NCI-H1105 treated with DMSO at 0.1 percent for 48 hours (cell line): ENCODE measurements at regions not wholly inside any gene's neighbourhood (a gene's known extent, or its start where the extent isn't known, plus 50 kb on each side); places are given as distances from the start of the nearest gene placed in this dataset.
"Not testable (repeated sequence)": the region's sequence is repeated elsewhere in the genome, so short reads cannot be mapped to it uniquely, and the experiment has no call there.

ENCODE experiments used
- DNase-seq: peaks from one replicate; lab custom pipeline; 2025; lab: John Stamatoyannopoulos, UW

DNA sequence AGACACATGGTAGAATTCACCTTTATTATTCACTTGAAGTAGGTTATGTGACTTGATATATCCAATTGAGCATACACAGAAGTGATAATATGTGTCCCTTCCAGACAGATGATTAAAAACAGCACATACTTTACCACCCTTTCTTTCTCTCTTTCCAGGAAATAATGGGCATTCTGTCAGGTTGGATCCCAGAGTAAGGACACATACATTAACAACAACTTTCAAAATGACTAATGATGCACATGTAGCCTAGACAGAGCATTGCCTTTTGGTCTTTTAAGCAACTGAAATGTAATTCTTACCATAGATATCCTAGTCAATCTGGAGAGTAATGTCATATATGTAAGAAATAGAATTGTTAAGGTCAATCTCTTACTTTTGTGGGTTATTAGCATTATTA, 1748.7 kb downstream of the EFNA5 start:
- DNase-seq: no peak

GRCh38 chr5:105917189-105917588, 1753.5 kb downstream of the EFNA5 start:
- no peak for DNase-seq

- no peak for DNase-seq
Measured at GRCh38 chr5:105907016-105907415, 1763.7 kb downstream of the EFNA5 start.

- DNase-seq: no peak
Measured at GRCh38 chr5:105905392-105905791, 1765.3 kb downstream of the EFNA5 start.

- no peak for DNase-seq
Measured at GRCh38 chr5:105903069-105903468, 1767.7 kb downstream of the EFNA5 start.

DNA sequence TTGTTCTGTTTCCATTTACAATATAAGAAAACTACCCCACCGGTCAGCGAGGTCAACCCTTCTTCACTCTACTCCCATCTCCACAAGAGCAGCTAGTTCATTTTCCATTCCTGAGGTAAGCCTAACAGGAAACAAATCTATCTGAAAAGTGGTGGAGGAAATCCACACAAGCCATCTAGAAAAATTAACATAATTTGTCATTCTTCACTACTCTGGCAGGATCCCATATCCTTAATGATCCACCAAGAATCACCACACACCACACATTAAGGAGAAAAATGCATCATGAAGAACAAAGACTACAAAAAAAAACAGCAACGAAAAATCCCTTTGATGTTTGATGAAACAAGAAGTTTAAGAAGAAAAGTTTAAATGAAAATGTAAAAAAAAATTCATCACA, 1771.0 kb downstream of the EFNA5 start:
- DNase-seq: no peak

GRCh38 chr5:105898183-105898582, 1772.6 kb downstream of the EFNA5 start:
- DNase-seq: no peak

GRCh38 chr5:105885266-105885665, 1785.5 kb downstream of the EFNA5 start:
- no peak for DNase-seq

- DNase-seq: no peak
Measured at GRCh38 chr5:105882956-105883481, 1787.7 kb downstream of the EFNA5 start.

- no peak for DNase-seq
Measured at GRCh38 chr5:105878402-105878801, 1792.3 kb downstream of the EFNA5 start.

DNA sequence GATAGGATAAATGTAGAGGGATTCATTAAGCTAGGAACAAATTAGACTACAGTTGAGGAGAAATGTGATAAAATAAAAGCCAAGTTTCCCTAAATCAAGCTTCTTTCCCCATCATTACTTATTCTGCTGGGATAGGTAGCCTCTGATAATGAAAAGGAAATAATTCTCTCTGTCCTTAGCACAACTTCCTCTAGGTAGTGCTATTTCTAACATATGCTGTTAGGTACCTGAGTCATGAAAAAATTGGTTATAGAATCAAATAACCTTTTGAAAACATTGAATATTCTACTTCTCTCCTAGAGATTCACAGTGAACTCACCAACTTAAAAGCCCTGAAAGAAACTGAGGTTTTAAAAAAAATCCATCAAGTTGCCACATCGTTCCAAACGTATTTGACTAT, 1793.1 kb downstream of the EFNA5 start:
- DNase-seq: no peak

DNA sequence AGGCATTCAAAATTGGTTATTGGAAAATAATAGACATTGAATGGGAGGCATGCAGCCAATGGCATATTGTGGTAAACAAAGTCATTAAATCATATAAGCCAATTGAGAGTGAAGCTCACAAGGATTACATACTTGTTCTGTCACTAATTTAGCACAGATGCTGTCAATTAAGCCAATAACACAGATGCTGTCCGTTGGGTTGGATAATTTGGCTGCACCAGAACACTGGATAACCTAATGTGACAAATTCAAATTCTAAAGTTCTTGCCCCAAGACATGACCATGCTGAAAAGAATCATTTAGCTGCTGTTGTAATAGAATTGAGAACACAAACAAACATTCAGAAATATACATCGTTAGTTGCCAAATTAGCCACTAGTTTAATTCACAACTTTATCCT, 1796.4 kb downstream of the EFNA5 start:
- DNase-seq: no peak

DNA sequence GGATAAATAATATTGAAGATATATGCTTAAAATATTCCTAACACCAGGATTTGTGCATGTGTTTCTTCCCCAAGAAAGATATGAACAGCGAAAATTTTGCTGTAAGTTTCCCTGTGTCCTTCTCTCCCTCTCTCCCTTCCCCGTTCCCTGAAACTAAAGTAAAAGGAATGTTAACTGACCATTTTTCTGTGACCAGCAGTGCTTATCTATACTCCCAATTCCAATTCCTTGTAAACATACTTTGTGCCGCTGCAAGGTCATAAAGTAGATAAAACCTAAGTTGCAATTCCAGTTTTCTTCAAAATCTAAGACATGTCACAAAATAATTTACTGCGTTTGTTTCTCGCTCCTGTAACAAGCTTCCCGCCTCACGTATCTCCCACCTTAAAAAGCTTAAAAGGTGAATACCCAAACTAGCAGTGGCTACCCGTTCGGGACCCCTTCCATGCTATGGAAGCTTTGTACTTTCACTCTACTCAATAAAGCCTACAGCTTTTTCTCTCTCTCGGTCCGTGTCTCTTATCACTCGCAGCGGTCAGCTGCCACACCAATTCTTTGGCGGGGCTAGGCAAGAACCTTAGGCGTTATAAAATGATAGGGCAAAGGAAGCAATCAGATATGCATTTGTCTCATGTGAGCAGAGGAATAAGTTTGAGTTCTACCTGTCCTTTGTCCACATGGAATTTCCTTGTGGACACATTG, 1798.0 kb downstream of the EFNA5 start:
- no peak for DNase-seq

DNA sequence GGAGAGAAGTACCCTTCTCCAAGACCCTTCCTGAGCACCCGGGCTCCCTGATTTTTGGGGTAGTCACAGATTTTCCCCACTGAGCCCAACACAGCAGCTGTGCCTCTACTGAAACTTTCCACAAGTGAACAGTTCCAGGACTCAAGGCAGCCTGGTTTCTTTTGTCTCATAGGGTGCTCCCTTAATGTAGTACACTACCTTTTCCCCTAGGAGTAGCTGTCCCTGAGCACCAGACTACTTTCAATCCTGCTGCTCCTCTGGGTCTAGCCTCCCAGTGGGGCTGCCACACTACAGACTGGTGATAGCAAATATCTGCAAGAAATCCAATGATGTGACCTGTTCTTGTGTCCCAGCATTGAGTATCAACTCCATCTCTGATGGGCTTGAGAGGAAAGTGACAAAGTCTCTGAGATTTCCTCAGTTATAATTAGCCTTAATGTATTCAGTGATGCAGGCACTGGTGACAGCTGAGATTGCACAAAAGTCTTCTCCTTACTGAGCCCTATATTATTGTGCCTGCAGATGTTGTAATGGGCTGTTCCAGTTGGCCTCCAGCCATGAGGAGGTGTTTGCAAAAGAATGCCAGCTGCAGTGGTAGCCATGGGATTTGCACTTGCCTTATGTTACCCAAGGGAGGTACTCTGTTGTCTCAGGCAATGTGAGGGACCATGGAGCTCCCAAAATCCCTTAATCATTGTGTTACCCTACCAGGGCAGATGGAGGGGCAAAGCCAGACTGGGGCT, 1802.5 kb downstream of the EFNA5 start:
- no peak for DNase-seq

DNA sequence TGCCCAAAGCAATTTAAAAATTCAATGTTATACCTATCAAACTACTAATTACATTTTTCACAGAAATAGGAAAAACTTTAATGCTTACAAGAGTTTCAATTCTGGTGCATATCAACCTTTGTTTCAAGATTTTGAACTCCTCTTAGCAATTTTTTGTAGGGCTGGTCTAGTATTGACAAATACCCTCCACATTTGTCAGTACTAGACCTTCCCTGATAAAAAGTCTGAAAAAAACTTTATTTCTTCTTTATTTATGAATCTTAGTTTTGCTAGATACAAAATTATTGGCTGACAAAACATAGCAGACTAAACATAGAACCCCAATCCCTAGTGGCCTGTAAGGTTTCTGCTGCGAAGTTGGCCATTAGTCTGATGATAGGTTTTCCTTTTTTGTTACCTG, 1804.9 kb downstream of the EFNA5 start:
- DNase-seq: no peak

GRCh38 chr5:105859350-105859749, 1811.4 kb downstream of the EFNA5 start:
- not testable (repeated sequence) for DNase-seq

- no peak for DNase-seq
Measured at GRCh38 chr5:105849701-105850100, 1821.0 kb downstream of the EFNA5 start.

GRCh38 chr5:105840800-105841199, 1829.9 kb downstream of the EFNA5 start:
- DNase-seq: no peak

DNA sequence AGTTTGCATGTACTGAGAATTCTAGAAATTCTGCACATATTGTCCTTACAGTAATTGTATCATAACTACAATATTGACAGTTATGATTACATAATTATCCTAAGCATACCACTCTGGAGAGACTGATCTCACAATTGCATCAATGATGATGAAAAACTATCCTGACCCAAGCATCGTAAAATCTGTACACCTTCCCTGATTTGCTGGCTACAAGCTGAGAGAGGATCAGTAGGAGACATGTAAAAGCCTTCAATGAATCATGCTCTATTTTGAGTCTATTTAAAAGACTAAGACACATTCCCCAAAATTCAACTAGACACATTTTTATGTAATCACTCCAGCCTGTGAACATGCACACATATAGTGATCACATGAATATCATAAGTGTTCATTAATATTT, 1833.8 kb downstream of the EFNA5 start:
- DNase-seq: no peak

DNA sequence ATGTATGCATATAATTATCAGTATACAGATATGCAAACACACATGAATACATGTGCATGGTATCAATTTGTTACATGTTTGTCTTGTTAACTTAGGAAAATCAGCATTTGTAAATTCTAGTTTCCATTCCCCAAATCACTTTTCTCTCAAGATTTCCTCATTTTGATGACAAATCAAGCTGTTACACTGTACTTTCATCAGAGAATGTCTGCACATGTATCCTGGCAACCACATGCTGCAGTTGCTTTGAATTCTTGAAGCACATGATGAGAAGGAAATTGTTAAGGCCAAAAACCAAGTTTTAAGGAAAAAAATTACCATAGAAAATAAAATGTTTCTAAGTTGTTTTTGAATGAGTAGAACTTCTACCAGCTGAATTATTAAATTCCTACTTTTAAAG, 1834.5 kb downstream of the EFNA5 start:
- DNase-seq: no peak

DNA sequence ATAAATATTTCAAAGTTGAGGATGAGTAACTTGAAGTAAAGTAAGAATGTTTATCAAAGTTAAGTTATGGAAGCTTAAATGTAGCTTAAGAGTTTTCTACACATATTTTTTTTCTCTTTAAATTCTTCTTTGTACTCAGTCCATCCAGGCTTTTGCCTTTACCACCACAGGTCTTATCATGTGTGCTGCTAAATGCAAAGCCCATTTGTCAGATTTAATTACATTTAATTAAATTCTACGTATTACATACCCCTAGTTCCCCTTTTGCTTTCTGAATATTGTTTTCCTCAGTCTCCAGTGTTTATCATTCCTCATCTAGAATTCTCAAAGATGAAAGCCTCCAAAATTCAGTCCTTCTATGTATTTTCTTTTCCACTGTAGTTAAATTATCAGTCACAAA, 1841.9 kb downstream of the EFNA5 start:
- DNase-seq: no peak

- no peak for DNase-seq
Measured at GRCh38 chr5:105821800-105822199, 1848.9 kb downstream of the EFNA5 start.

- no peak for DNase-seq
Measured at GRCh38 chr5:105817914-105818313, 1852.8 kb downstream of the EFNA5 start.

DNA sequence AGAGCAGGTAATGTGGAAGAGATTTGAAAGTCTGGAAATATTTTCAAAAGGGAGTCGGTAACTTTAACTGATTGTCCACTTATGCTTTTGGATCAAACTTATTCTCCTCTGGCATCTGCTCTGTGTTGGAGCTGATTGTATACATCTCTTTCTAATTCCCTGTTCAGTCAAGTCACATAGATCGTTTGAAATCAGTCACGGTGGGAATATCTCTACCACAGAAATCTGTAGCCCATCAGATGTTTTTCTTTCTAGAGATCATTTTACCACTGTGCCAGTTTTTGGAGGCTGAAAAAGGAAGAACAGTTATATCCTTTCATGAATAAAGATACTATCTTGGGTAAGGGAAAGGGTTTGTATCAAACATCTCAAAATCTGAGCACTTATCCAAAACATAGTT, 1853.3 kb downstream of the EFNA5 start:
- no peak for DNase-seq
